GM12878 (cell line): ENCODE measurements at regions not wholly inside any gene's neighbourhood (a gene's known extent, or its start where the extent isn't known, plus 50 kb on each side); places are given as distances from the start of the nearest gene placed in this dataset.

Experiments used
- ATAC-seq: fragments of 200-7000 bp; cut with Tn5 transposase; 3 replicates; pipeline ENCODE4 v1.9.1; 2020; ENCODE audit warnings: mild to moderate bottlenecking, moderate library complexity
- BruUV-seq: library from RNA; stranded (reverse); fragments of 400-500 nt; replicated peaks from 2 replicates; lab custom pipeline; 2021; lab: Mats Ljungman, UMichigan
- CTCF ChIA-PET: fragments of 300-600 bp; sonication (Branson Sonifier 250); formaldehyde crosslinking; extraction: SDS; loops from one replicate; lab custom pipeline; 2021; ENCODE audit warnings: inconsistent platforms; lab: Yijun Ruan, JAX
- POLR2A ChIA-PET: fragments of 350-600 bp; formaldehyde crosslinking; extraction: SDS; loops from one replicate; lab custom pipeline; 2021; ENCODE audit warnings: inconsistent platforms; lab: Charles Lee
- RAD21 ChIA-PET: fragments of 300-600 bp; sonication (Branson Sonifier 250); formaldehyde crosslinking; loops from one replicate; lab custom pipeline; 2023; ENCODE audit warnings: antibody characterized with exemption; ENCODE audit not compliant: unreplicated experiment; lab: Charles Lee
- SMC1A ChIA-PET: fragments of 300-600 bp; sonication (Branson Sonifier 250); formaldehyde crosslinking; loops from one replicate; lab custom pipeline; 2023; ENCODE audit not compliant: unreplicated experiment, uncharacterized antibody; lab: Charles Lee
- DNase-seq: peaks from one replicate; pipeline ENCODE4 v3.0.0-alpha.2; 2011; ENCODE audit warnings: low read depth, low spot score
- FAIRE-seq: peaks from 3 replicates; lab custom pipeline; 2011; peaks lifted over from hg19 to GRCh38; lab: Jason Lieb, UNC
- H2AFZ ChIP-seq: 2 replicates; pipeline ENCODE4 v1.6.0; 2011; ENCODE audit warnings: low read depth, low read length, control low read depth; ENCODE audit not compliant: control insufficient read depth
- H3K27ac ChIP-seq: 2 replicates; pipeline ENCODE4 v1.5.1; 2011; ENCODE audit warnings: control low read depth; ENCODE audit not compliant: control insufficient read depth, insufficient read depth
- H3K27me3 ChIP-seq, 2 experiments: replicated peaks in 1 of 2; 2 replicates each; pipeline versions ENCODE4 v1.6.0 to v1.6.1; 2011; ENCODE audit warnings: low read length in 1 of 2; ENCODE audit not compliant: control insufficient read depth in 2 of 2, insufficient read depth in 2 of 2
- H3K36me3 ChIP-seq, 2 experiments: 2 replicates each; pipeline ENCODE4 v1.5.1; 2011; ENCODE audit warnings: low read length in 1 of 2; ENCODE audit not compliant: control insufficient read depth in 2 of 2, insufficient read depth in 2 of 2
- H3K4me1 ChIP-seq: 2 replicates; pipeline ENCODE4 v1.6.1; 2011; ENCODE audit warnings: mild to moderate bottlenecking, low read length, moderate library complexity, mixed read lengths; ENCODE audit not compliant: control insufficient read depth, insufficient read depth
- H3K4me2 ChIP-seq: 2 replicates; pipeline ENCODE4 v1.6.0; 2011; ENCODE audit warnings: control low read depth; ENCODE audit not compliant: control insufficient read depth, insufficient read depth
- H3K4me3 ChIP-seq: fragments of 200-600 bp; sonication (generic); 2 replicates; pipeline ENCODE4 v1.5.1; 2016
- H3K79me2 ChIP-seq: 2 replicates; pipeline ENCODE4 v1.6.0; 2011; ENCODE audit warnings: low read length; ENCODE audit not compliant: control insufficient read depth, insufficient read depth
- H3K9ac ChIP-seq: 2 replicates; pipeline ENCODE4 v1.8.0; 2011; ENCODE audit warnings: low read length, control low read depth, mixed read lengths; ENCODE audit not compliant: control insufficient read depth, insufficient read depth
- H3K9me3 ChIP-seq: replicated peaks from 3 replicates; pipeline ENCODE4 v1.5.1; 2011; ENCODE audit warnings: mild to moderate bottlenecking, low read length; ENCODE audit not compliant: control insufficient read depth, insufficient read depth
- H4K20me1 ChIP-seq: 2 replicates; pipeline ENCODE4 v1.6.0; 2011; ENCODE audit not compliant: control insufficient read depth, insufficient read depth
- BCL3 ChIP-seq: IDR thresholded peaks from 2 replicates; pipeline ENCODE4 v1.6.1; 2011; ENCODE audit warnings: borderline replicate concordance, low read depth, mild to moderate bottlenecking, moderate library complexity, low read length; ENCODE audit not compliant: insufficient read depth, poor library complexity, severe bottlenecking
- CREM ChIP-seq: IDR thresholded peaks from 2 replicates; pipeline ENCODE4 v1.6.1; 2014; ENCODE audit warnings: antibody characterized with exemption, low read depth
- GABPA ChIP-seq: IDR thresholded peaks from 2 replicates; pipeline ENCODE4 v1.6.1; 2014; ENCODE audit warnings: antibody characterized with exemption, low read depth, mild to moderate bottlenecking, inconsistent platforms
- KAT2A ChIP-seq: conservative IDR thresholded peaks from 2 replicates; pipeline ENCODE4 v1.6.1; 2011; ENCODE audit warnings: low read depth, low read length; ENCODE audit not compliant: control insufficient read depth
- MLLT1 ChIP-seq: fragments of 450-650 bp; IDR thresholded peaks from 2 replicates; pipeline ENCODE4 v1.6.1; 2016; ENCODE audit warnings: mild to moderate bottlenecking
- PAX5 ChIP-seq: IDR thresholded peaks from 2 replicates; pipeline ENCODE4 v1.6.1; 2011; ENCODE audit warnings: low read depth, low read length, borderline replicate concordance
- PKNOX1 ChIP-seq: fragments of 450-650 bp; IDR thresholded peaks from 2 replicates; pipeline ENCODE4 v1.6.1; 2016; ENCODE audit warnings: mild to moderate bottlenecking
- PML ChIP-seq: IDR thresholded peaks from 2 replicates; pipeline ENCODE4 v1.6.1; 2012; ENCODE audit warnings: low read length, inconsistent platforms
- SPI1 ChIP-seq: IDR thresholded peaks from 2 replicates; pipeline ENCODE4 v1.6.1; 2011; ENCODE audit warnings: low read depth, mild to moderate bottlenecking, low read length, moderate library complexity, borderline replicate concordance; ENCODE audit not compliant: insufficient read depth
- USF1 ChIP-seq: IDR thresholded peaks from 2 replicates; pipeline ENCODE4 v1.6.1; 2011; ENCODE audit warnings: borderline replicate concordance, low read depth, mild to moderate bottlenecking, moderate library complexity, mixed read lengths, low read length; ENCODE audit not compliant: insufficient read depth; ENCODE audit errors: extremely low read length
- YBX1 ChIP-seq: fragments of 450-650 bp; IDR thresholded peaks from 2 replicates; pipeline ENCODE4 v1.6.1; 2016; ENCODE audit warnings: antibody characterized with exemption
- ZBTB4 ChIP-seq: fragments of 450-650 bp; formaldehyde crosslinking; IDR thresholded peaks from 2 replicates; pipeline ENCODE4 v1.4.0; 2022; ENCODE audit warnings: mild to moderate bottlenecking, moderate library complexity
- ZNF207 ChIP-seq: fragments of 450-650 bp; IDR thresholded peaks from 2 replicates; pipeline ENCODE4 v1.6.1; 2014; ENCODE audit warnings: antibody characterized with exemption, mild to moderate bottlenecking, borderline replicate concordance
- ZZZ3 ChIP-seq: IDR thresholded peaks from 2 replicates; pipeline ENCODE4 v1.6.1; 2011; ENCODE audit warnings: low read depth; ENCODE audit not compliant: control insufficient read depth, insufficient read length
- WGBS: methylation state at CpG from one replicate; pipeline ENCODE4 v1.1.6; 2016; ENCODE audit warnings: low lambda C conversion rate; ENCODE audit not compliant: insufficient replicate concordance, insufficient coverage; ENCODE audit errors: missing lambda C conversion rate; 5-methylcytosine and 5-hydroxymethylcytosine counted together
- in situ Hi-C: fragments of 300-500 bp; cut with MboI; formaldehyde crosslinking; loops from 9 replicates; pipeline ENCODE4 v1.14.3; 2018; ENCODE audit warnings: mixed read lengths
- intact Hi-C: fragments of 100-400 bp; cut with micrococcal nuclease; formaldehyde crosslinking; loops from one replicate; pipeline ENCODE4 v1.14.2; 2022; ENCODE audit not compliant: unreplicated experiment

- TF ChIP-seq USF1 (no peak), ZBTB4 (no peak), CREM (no peak), ZNF207 (no peak), ZZZ3 (no peak)
Measured at GRCh38 chr6:44624936-44625573, 237.5 kb downstream of the CDC5L start (continued).

GRCh38 chr6:44625996-44626395 is 238.5 kb downstream of the CDC5L start:
- 79% methylated on average over 2 of the region's 2 CpGs for WGBS
- ChIA-PET RAD21 (no interaction called here), SMC1A (interaction anchor here (0.6 kb wide), 1 partner anchor 35 kb away, joined by 3 read pairs; no protein-coding TSS in a partner anchor), POLR2A (no interaction called here), CTCF (no interaction called here)
- Histone ChIP-seq H3K27ac (no peak overlapping the region), H4K20me1 (no peaks in the 10 kb centered on the region), H3K27me3 (no peaks in the 10 kb centered on the region; a peak in 1 of 4 replicates), H3K4me3 (no peak overlapping the region), H2AFZ (no peak overlapping the region), H3K4me2 (no peak overlapping the region), H3K9me3 (no peaks in the 10 kb centered on the region), H3K36me3 (no peaks in the 10 kb centered on the region), H3K4me1 (no peaks in the 10 kb centered on the region), H3K9ac (no peak overlapping the region), H3K79me2 (no peaks in the 10 kb centered on the region)
- DNase-seq (no peak), ATAC-seq (no peak), FAIRE-seq (no peak)
- intact Hi-C loops (no loop called here), in situ Hi-C loops (no loop called here)
- no TSS peak for BruUV-seq
- TF ChIP-seq PML = no peak
- TF ChIP-seq PKNOX1 = no peak
- TF ChIP-seq PAX5 = no peak
- no peak for TF ChIP-seq KAT2A
- TF ChIP-seq SPI1 = no peak
- peak; percentile 84 for TF ChIP-seq BCL3
- no peak for TF ChIP-seq YBX1
- no peak for TF ChIP-seq MLLT1
- TF ChIP-seq GABPA = no peak
